ENCODE measurements at regions not wholly inside any gene's neighbourhood (a gene's known extent, or its start where the extent isn't known, plus 50 kb on each side); places are given as distances from the start of the nearest gene placed in this dataset.

DNA sequence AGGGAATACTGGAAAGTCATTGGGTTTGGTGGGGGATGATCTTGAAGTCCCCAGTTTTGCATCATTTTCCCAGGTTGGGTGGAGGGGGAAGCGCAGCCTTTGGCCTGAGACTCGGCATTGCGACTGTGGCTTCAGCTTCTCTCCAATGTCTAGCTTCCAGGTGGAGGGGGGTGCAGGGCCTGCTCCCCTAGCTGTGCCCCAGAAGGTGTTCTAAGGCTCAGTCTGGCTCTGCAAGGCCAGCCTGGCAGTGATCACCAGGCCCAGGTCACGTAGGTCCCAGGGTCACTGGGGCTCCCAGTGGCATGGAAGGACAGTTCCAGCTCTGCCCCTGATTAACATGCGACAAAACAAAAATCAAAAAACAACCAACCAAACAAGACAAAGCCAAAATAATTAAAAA is 56.9 kb upstream of the HAAO start:
- intact Hi-C loops (cut with micrococcal nuclease; ENCODE audit: unreplicated experiment): no loop called here
- DNase-seq (ENCODE audit: low spot score): no peak
- TF ChIP-seq CTCF (conservative IDR thresholded peaks at IDR 0.05; ENCODE audit: low read depth, low read length) (no peak), EZH2 (IDR thresholded peaks at IDR 0.05; ENCODE audit: borderline replicate concordance, low read depth, low read length, poor library complexity, severe bottlenecking) (no peak)
- H3K9me3 ChIP-seq (ENCODE audit: low read depth, low read length, poor library complexity, severe bottlenecking): no peaks in the 10 kb centered on the region
- H3K4me3 ChIP-seq (ENCODE audit: low read depth, low read length, poor library complexity, severe bottlenecking): no peak overlapping the region
- no peak overlapping the region for H3K27ac ChIP-seq (ENCODE audit: low read depth, low read length, poor library complexity, severe bottlenecking)
- BruUV-seq (replicated peaks): no TSS peak
- no peaks in the 10 kb centered on the region for H3K36me3 ChIP-seq (ENCODE audit: insufficient read depth, low read length, poor library complexity, severe bottlenecking)
- H3K4me1 ChIP-seq (ENCODE audit: insufficient read depth, low read length, poor library complexity, severe bottlenecking): no peaks in the 10 kb centered on the region
- POLR2A ChIA-PET (ENCODE audit: low non-redundant PET): no interaction called here
- H3K27me3 ChIP-seq (replicated peaks; ENCODE audit: insufficient read depth, low read depth, low read length, poor library complexity): no peaks in the 10 kb centered on the region
- CTCF ChIA-PET: no interaction called here

- Histone ChIP-seq H3K4me1 (ENCODE audit: insufficient read depth, low read length, poor library complexity, severe bottlenecking) (no peaks in the 10 kb centered on the region), H3K27me3 (replicated peaks; ENCODE audit: insufficient read depth, low read depth, low read length, poor library complexity) (no peaks in the 10 kb centered on the region), H3K9me3 (ENCODE audit: low read depth, low read length, poor library complexity, severe bottlenecking) (no peaks in the 10 kb centered on the region), H3K27ac (ENCODE audit: low read depth, low read length, poor library complexity, severe bottlenecking) (no peak overlapping the region), H3K4me3 (ENCODE audit: low read depth, low read length, poor library complexity, severe bottlenecking) (no peak overlapping the region), H3K36me3 (ENCODE audit: insufficient read depth, low read length, poor library complexity, severe bottlenecking) (no peaks in the 10 kb centered on the region)
- CTCF ChIA-PET: interaction anchor here (0.7 kb wide), 1 partner anchor 729 kb away, joined by 3 read pairs; no protein-coding TSS in a partner anchor
- POLR2A ChIA-PET (ENCODE audit: low non-redundant PET): no interaction called here
- DNase-seq (ENCODE audit: low spot score): no peak
- BruUV-seq (replicated peaks): no TSS peak
- intact Hi-C loops (cut with micrococcal nuclease; ENCODE audit: unreplicated experiment): no loop called here
- TF ChIP-seq CTCF (conservative IDR thresholded peaks at IDR 0.05; ENCODE audit: low read depth, low read length) (no peak), EZH2 (IDR thresholded peaks at IDR 0.05; ENCODE audit: borderline replicate concordance, low read depth, low read length, poor library complexity, severe bottlenecking) (no peak)
Measured at GRCh38 chr2:42848726-42849290, 56.4 kb upstream of the HAAO start.

- intact Hi-C loops (cut with micrococcal nuclease; ENCODE audit: unreplicated experiment): no loop called here
- Histone ChIP-seq H3K4me3 (ENCODE audit: low read depth, low read length, poor library complexity, severe bottlenecking) (no peak overlapping the region), H3K27me3 (replicated peaks; ENCODE audit: insufficient read depth, low read depth, low read length, poor library complexity) (no peaks in the 10 kb centered on the region), H3K36me3 (ENCODE audit: insufficient read depth, low read length, poor library complexity, severe bottlenecking) (no peaks in the 10 kb centered on the region), H3K4me1 (ENCODE audit: insufficient read depth, low read length, poor library complexity, severe bottlenecking) (no peaks in the 10 kb centered on the region), H3K9me3 (ENCODE audit: low read depth, low read length, poor library complexity, severe bottlenecking) (no peaks in the 10 kb centered on the region), H3K27ac (ENCODE audit: low read depth, low read length, poor library complexity, severe bottlenecking) (no peak overlapping the region)
- BruUV-seq (replicated peaks): no TSS peak
- no peak for DNase-seq (ENCODE audit: low spot score)
- no peak for TF ChIP-seq CTCF (conservative IDR thresholded peaks at IDR 0.05; ENCODE audit: low read depth, low read length)
- no peak for TF ChIP-seq EZH2 (IDR thresholded peaks at IDR 0.05; ENCODE audit: borderline replicate concordance, low read depth, low read length, poor library complexity, severe bottlenecking)
- CTCF ChIA-PET: interaction anchor here (0.7 kb wide), 1 partner anchor 729 kb away, joined by 3 read pairs; no protein-coding TSS in a partner anchor
- POLR2A ChIA-PET (ENCODE audit: low non-redundant PET): no interaction called here
Measured at GRCh38 chr2:42848265-42848664, 55.9 kb upstream of the HAAO start.
